Adrenal gland (tissue), 9 donors: ENCODE measurements at regions not wholly inside any gene's neighbourhood (a gene's known extent, or its start where the extent isn't known, plus 50 kb on each side); places are given as distances from the start of the nearest gene placed in this dataset.

Experiments used
- DNase-seq, 7 donors: peaks; one replicate each; pipeline ENCODE4 v3.0.0-alpha.2; 2019 to 2020
- H3K27ac ChIP-seq, 5 donors: fragments of 200-600 bp; sonication (generic) in 4 of 5; 1 replicate in 3 of 5; 2 replicates in 2 of 5; pipeline versions ENCODE4 v1.5.1 to v1.8.0; 2016 to 2020; ENCODE audit warnings: mild to moderate bottlenecking in 1 of 5
- H3K27me3 ChIP-seq: fragments of 200-600 bp; 2 replicates; pipeline ENCODE4 v1.8.0; 2021
- H3K36me3 ChIP-seq, 2 donors: fragments of 200-600 bp; replicated peaks in 1 of 2; 1 replicate in 1 of 2; 2 replicates in 1 of 2; pipeline versions ENCODE4 v1.5.1 to v1.8.0; 2018 to 2022
- H3K4me1 ChIP-seq, 2 donors: fragments of 200-600 bp; replicated peaks in 1 of 2; 1 replicate in 1 of 2; 2 replicates in 1 of 2; pipeline versions ENCODE4 v1.5.1 to v1.8.0; 2018 to 2021
- H3K4me3 ChIP-seq, 4 donors: fragments of 200-600 bp; sonication (generic) in 3 of 4; one replicate each; pipeline ENCODE4 v1.5.1; 2016 to 2018
- H3K9me3 ChIP-seq, 3 donors: fragments of 200-600 bp; sonication (generic) in 1 of 3; replicated peaks in 1 of 3; 1 replicate in 2 of 3; 2 replicates in 1 of 3; pipeline versions ENCODE4 v1.5.1 to v1.8.0; 2016 to 2021
- CTCF ChIP-seq, 6 experiments: fragments of 450-650 bp in 4 of 6; fragments of 200-600 bp in 2 of 6; sonication (generic) in 1 of 6; IDR thresholded peaks; 1 replicate in 5 of 6; 2 replicates in 1 of 6; pipeline versions ENCODE4 v1.5.1 to v1.8.0; 2016 to 2021; ENCODE audit warnings: antibody characterized with exemption in 6 of 6, mild to moderate bottlenecking in 2 of 6, moderate library complexity in 1 of 6
- POLR2A ChIP-seq, 2 donors: fragments of 450-650 bp; IDR thresholded peaks; one replicate each; pipeline ENCODE4 v1.6.1; 2017; ENCODE audit warnings: antibody characterized with exemption in 2 of 2, mild to moderate bottlenecking in 2 of 2, moderate library complexity in 1 of 2
- WGBS, 4 donors: extraction: QIAGEN DNeasy Blood & Tissue Kit in 2 of 4; methylation state at CpG; one replicate each; pipeline versions ENCODE4 v1.1.5 to v1.1.7; 2013 to 2017; 5-methylcytosine and 5-hydroxymethylcytosine counted together
- intact Hi-C, 2 donors: fragments of 100-400 bp; cut with DNase I; formaldehyde crosslinking; loops; one replicate each; pipeline versions ENCODE4 v1.14.1 to v1.15.0; 2022 to 2023
- donor health status: healthy with polysubstance abuse.
- donor health status: Bipolar disorder and iron deficiency.
- donor health status: DM: yes; HTN: yes; CAD: no.
- donor health status: DM: no; HTN: no; CAD: no.
- donor health status: DM: no; HTN: no; CAD: no.

- 67 to 90% (median 87%) methylated on average over 1 of the region's 1 CpG for WGBS, 4 donors
- no peak overlapping the region for H3K27ac ChIP-seq
Observed at GRCh38 chr4:132056496-132056895, 1092.6 kb upstream of the PCDH10 start.

GRCh38 chr4:132059227-132059626, 1089.9 kb upstream of the PCDH10 start:
- Histone ChIP-seq H3K4me3 (no peak overlapping the region), H3K27me3 (no peaks in the 10 kb centered on the region), H3K27ac (no peak overlapping the region), H3K4me1 (no peaks in the 10 kb centered on the region), H3K9me3 (no peaks in the 10 kb centered on the region), H3K36me3 (no peaks in the 10 kb centered on the region)
- intact Hi-C loops, result no loop called here
- TF ChIP-seq CTCF (IDR thresholded peaks at IDR 0.05) (no peak), POLR2A (IDR thresholded peaks at IDR 0.05) (no peak)
- no peak for DNase-seq
- 79 to 93% (median 88%) methylated on average over 1 of the region's 1 CpG for WGBS, 4 donors

More at GRCh38 chr4:132056496-132056895, 1092.6 kb upstream of the PCDH10 start:
- no peaks in the 10 kb centered on the region for H3K36me3 ChIP-seq
- H3K4me3 ChIP-seq, result no peak overlapping the region
- H3K27me3 ChIP-seq, result no peaks in the 10 kb centered on the region
- no peak for DNase-seq
- H3K4me1 ChIP-seq, result no peaks in the 10 kb centered on the region
- intact Hi-C loops, result no loop called here
- H3K9me3 ChIP-seq, result no peaks in the 10 kb centered on the region
- no peak for TF ChIP-seq POLR2A (IDR thresholded peaks at IDR 0.05)
- TF ChIP-seq CTCF (IDR thresholded peaks at IDR 0.05), result no peak

- Histone ChIP-seq H3K4me3 (no peak overlapping the region), H3K4me1 (no peaks in the 10 kb centered on the region), H3K9me3 (no peaks in the 10 kb centered on the region), H3K27ac (no peak overlapping the region), H3K36me3 (no peaks in the 10 kb centered on the region), H3K27me3 (no peaks in the 10 kb centered on the region)
- no peak for DNase-seq
- WGBS, 4 donors, result 94 to 97% (median 95%) methylated on average over 4 to 31 of the region's 31 CpGs
- intact Hi-C loops, result no loop called here
- no peak for TF ChIP-seq POLR2A (IDR thresholded peaks at IDR 0.05)
- TF ChIP-seq CTCF (IDR thresholded peaks at IDR 0.05), result no peak
Observed at GRCh38 chr4:132062611-132063239, 1086.4 kb upstream of the PCDH10 start.

- no peak overlapping the region for H3K27ac ChIP-seq
- DNase-seq, result no peak
- no peak overlapping the region for H3K4me3 ChIP-seq
- no peaks in the 10 kb centered on the region for H3K9me3 ChIP-seq
- H3K27me3 ChIP-seq, result no peaks in the 10 kb centered on the region
- TF ChIP-seq CTCF (IDR thresholded peaks at IDR 0.05), result no peak
- no peak for TF ChIP-seq POLR2A (IDR thresholded peaks at IDR 0.05)
- H3K4me1 ChIP-seq, result no peaks in the 10 kb centered on the region
- WGBS, 4 donors, result 34 to 48% (median 44%) methylated on average over 1 of the region's 1 CpG
- intact Hi-C loops, result no loop called here
- H3K36me3 ChIP-seq, result no peaks in the 10 kb centered on the region
Observed at GRCh38 chr4:132063829-132064228, 1085.3 kb upstream of the PCDH10 start.
